ENCODE measurements at regions not wholly inside any gene's neighbourhood (a gene's known extent, or its start where the extent isn't known, plus 50 kb on each side); places are given as distances from the start of the nearest gene placed in this dataset.

DNA sequence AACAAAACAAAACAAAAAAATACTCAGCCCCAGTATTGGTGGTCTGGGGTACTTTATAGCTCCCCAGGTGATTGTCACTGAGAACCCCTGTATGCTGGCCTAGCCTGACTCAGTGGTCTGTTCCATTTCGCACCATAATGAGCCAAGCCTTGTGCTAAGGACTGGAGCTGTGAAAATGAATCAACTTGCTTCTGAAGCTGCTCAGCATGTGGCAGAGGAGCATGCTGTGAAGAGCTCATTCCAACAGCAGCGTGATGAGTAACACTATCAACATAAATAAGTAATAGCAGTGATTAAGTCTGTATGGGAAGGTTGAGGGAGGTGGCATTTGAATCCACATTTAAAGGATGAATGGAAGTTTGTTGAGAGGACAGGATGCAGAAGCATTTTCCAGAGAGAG lies 67.2 kb upstream of the ATL2 start:
- Histone ChIP-seq H3K4me2 (ENCODE audit: low read length) (no peak overlapping the region), H3K27me3 (ENCODE audit: low read depth, low read length) (peaks cover 16% of the 10 kb centered on the region), H3K36me3 (replicated peaks; ENCODE audit: low read depth, low read length) (no peaks in the 10 kb centered on the region), H4K20me1 (ENCODE audit: insufficient read depth, low read length) (no peaks in the 10 kb centered on the region), H3K9me3 (ENCODE audit: insufficient read depth, low read length) (no peaks in the 10 kb centered on the region), H3K4me1 (ENCODE audit: low read length) (peaks cover 7% of the 10 kb centered on the region), H2AFZ (ENCODE audit: low read depth, low read length) (no peak overlapping the region), H3K4me3 (ENCODE audit: low read length) (no peak overlapping the region), H3K9ac (ENCODE audit: low read length) (no peak overlapping the region), H3K79me2 (ENCODE audit: low read length) (no peaks in the 10 kb centered on the region), H3K27ac (ENCODE audit: low read length) (no peak overlapping the region)
- TF ChIP-seq EZH2phosphoT487 (IDR thresholded peaks at IDR 0.05; ENCODE audit: low read depth): no peak
- no peak for TF ChIP-seq CTCF (IDR thresholded peaks at IDR 0.05; ENCODE audit: low read depth, low read length)

- Histone ChIP-seq H3K4me3 (ENCODE audit: low read length) (no peak overlapping the region), H2AFZ (ENCODE audit: low read depth, low read length) (no peak overlapping the region), H3K79me2 (ENCODE audit: low read length) (no peaks in the 10 kb centered on the region), H3K27ac (ENCODE audit: low read length) (no peak overlapping the region), H3K9ac (ENCODE audit: low read length) (no peak overlapping the region), H3K4me1 (ENCODE audit: low read length) (peaks cover 20% of the 10 kb centered on the region), H3K27me3 (ENCODE audit: low read depth, low read length) (peaks cover 16% of the 10 kb centered on the region), H3K36me3 (replicated peaks; ENCODE audit: low read depth, low read length) (no peaks in the 10 kb centered on the region), H4K20me1 (ENCODE audit: insufficient read depth, low read length) (no peaks in the 10 kb centered on the region), H3K4me2 (ENCODE audit: low read length) (no peak overlapping the region), H3K9me3 (ENCODE audit: insufficient read depth, low read length) (no peaks in the 10 kb centered on the region)
- TF ChIP-seq CTCF (IDR thresholded peaks at IDR 0.05; ENCODE audit: low read depth, low read length): no peak
- TF ChIP-seq EZH2phosphoT487 (IDR thresholded peaks at IDR 0.05; ENCODE audit: low read depth): no peak
Observed at GRCh38 chr2:38442643-38443541, 65.8 kb upstream of the ATL2 start.

DNA sequence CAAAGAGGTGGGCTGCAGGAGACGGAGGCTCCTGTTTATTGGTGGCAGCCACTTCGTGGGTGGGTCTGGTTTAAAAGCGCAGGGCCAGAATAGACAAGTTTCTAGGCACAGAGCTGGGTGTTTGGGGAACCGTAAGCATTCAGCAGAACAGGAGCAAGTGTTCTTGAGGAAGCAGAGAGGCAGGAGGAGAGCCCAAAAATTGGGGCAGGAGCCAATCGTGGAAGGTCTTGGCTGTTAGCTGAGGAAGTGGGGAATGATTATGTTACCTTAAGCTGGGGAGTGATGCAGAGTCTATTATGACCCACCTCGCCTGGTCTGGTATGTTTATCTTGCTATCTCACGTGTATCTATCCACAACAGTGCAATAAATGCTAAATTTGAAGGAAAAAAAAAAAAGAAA lies 64.3 kb upstream of the ATL2 start:
- no peak overlapping the region for H3K4me2 ChIP-seq (ENCODE audit: low read length)

More for the DNA sequence above, 64.3 kb upstream of the ATL2 start:
- Histone ChIP-seq H3K4me1 (ENCODE audit: low read length) (peaks cover 16% of the 10 kb centered on the region), H3K9me3 (ENCODE audit: insufficient read depth, low read length) (no peaks in the 10 kb centered on the region), H3K9ac (ENCODE audit: low read length) (no peak overlapping the region), H3K27ac (ENCODE audit: low read length) (no peak overlapping the region), H3K4me3 (ENCODE audit: low read length) (no peak overlapping the region), H4K20me1 (ENCODE audit: insufficient read depth, low read length) (no peaks in the 10 kb centered on the region), H3K79me2 (ENCODE audit: low read length) (no peaks in the 10 kb centered on the region), H3K27me3 (ENCODE audit: low read depth, low read length) (peaks cover 13% of the 10 kb centered on the region), H3K36me3 (replicated peaks; ENCODE audit: low read depth, low read length) (no peaks in the 10 kb centered on the region), H2AFZ (ENCODE audit: low read depth, low read length) (no peak overlapping the region)
- TF ChIP-seq CTCF (IDR thresholded peaks at IDR 0.05; ENCODE audit: low read depth, low read length): no peak
- TF ChIP-seq EZH2phosphoT487 (IDR thresholded peaks at IDR 0.05; ENCODE audit: low read depth): no peak

Measured in OCI-LY3 (cell line).